ENCODE measurements at regions not wholly inside any gene's neighbourhood (a gene's known extent, or its start where the extent isn't known, plus 50 kb on each side); places are given as distances from the start of the nearest gene placed in this dataset.

DNA sequence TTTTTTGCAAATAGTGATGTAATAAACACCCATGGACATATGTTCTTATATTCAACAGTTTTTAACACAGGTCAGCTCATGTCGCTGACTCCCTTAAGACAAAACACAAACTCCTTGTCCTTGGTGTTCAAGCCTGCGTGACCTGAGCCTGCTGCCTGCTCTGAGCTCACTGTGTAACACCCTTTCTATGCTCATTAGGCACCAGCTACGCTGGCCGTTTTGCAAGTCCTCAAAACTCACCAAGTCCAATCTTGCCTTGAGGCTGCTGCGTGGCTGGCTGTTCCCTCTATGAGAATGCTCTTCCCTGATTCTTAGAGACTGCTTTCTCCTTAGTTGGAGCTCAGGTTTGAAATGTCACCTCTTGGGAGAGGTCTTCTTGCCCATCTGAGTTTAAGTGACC, 100.5 kb upstream of the GLI2 start:
- no peak for DNase-seq
- H3F3A ChIP-seq (ENCODE audit: insufficient read depth, low read length), result no peaks in the 10 kb centered on the region
- H3K36me3 ChIP-seq (replicated peaks; ENCODE audit: insufficient read depth, low read length), result no peaks in the 10 kb centered on the region
- no peaks in the 10 kb centered on the region for H3K79me2 ChIP-seq (ENCODE audit: low read length)
- no peaks in the 10 kb centered on the region for H3K9me2 ChIP-seq (replicated peaks; ENCODE audit: insufficient read depth, low read length)
- H3K27me3 ChIP-seq (replicated peaks; ENCODE audit: insufficient read depth, low read length), result no peaks in the 10 kb centered on the region; the same call in 1 of the 2 replicates
- no peak overlapping the region for H2AFZ ChIP-seq (ENCODE audit: low read length)
- no peak overlapping the region for H3K4me2 ChIP-seq (ENCODE audit: low read depth, low read length)
- H4K20me1 ChIP-seq (ENCODE audit: insufficient read depth, low read length), result no peaks in the 10 kb centered on the region
- no peak overlapping the region for H3K9ac ChIP-seq (ENCODE audit: low read length)
- no peak overlapping the region for H3K4me3 ChIP-seq (ENCODE audit: low read length)
- no peak overlapping the region for H3K27ac ChIP-seq (ENCODE audit: low read length)
- H3K9me3 ChIP-seq (replicated peaks; ENCODE audit: insufficient read depth, low read length), result no peaks in the 10 kb centered on the region
- TF ChIP-seq EZH2 (optimal IDR thresholded peaks at IDR 0.05; ENCODE audit: low read depth, low read length) (no peak), EZH2phosphoT487 (IDR thresholded peaks at IDR 0.05; ENCODE audit: low read length) (no peak)
- TF ChIP-seq, protein P1, sequence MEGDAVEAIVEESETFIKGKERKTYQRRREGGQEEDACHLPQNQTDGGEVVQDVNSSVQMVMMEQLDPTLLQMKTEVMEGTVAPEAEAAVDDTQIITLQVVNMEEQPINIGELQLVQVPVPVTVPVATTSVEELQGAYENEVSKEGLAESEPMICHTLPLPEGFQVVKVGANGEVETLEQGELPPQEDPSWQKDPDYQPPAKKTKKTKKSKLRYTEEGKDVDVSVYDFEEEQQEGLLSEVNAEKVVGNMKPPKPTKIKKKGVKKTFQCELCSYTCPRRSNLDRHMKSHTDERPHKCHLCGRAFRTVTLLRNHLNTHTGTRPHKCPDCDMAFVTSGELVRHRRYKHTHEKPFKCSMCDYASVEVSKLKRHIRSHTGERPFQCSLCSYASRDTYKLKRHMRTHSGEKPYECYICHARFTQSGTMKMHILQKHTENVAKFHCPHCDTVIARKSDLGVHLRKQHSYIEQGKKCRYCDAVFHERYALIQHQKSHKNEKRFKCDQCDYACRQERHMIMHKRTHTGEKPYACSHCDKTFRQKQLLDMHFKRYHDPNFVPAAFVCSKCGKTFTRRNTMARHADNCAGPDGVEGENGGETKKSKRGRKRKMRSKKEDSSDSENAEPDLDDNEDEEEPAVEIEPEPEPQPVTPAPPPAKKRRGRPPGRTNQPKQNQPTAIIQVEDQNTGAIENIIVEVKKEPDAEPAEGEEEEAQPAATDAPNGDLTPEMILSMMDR (IDR thresholded peaks at IDR 0.05; ENCODE audit: low read length), result no peak
- H3K4me1 ChIP-seq (ENCODE audit: low read length), result no peaks in the 10 kb centered on the region

DNA sequence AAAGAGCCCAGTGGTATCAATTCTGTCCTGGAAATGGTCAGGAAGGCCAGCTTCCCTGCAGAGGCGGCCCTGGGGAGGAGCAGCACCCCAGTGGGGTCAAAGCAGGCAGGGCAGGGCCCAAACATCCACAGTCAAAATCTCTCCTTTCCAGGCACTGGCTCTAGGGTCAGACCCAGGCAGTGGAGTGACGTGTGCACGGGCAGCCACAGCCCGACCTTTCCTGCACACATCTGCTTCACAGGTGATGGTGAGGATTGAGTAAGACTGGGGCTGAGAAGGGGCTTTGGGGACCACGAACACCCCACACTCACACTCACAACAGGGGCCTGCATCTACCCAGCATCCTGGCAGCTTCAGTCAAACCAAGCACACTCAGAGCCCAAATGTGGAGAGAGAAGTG, 97.8 kb upstream of the GLI2 start:
- Histone ChIP-seq H3K27ac (ENCODE audit: low read length) (no peak overlapping the region), H3K9ac (ENCODE audit: low read length) (no peak overlapping the region), H4K20me1 (ENCODE audit: insufficient read depth, low read length) (no peaks in the 10 kb centered on the region), H3K79me2 (ENCODE audit: low read length) (no peaks in the 10 kb centered on the region), H3K36me3 (replicated peaks; ENCODE audit: insufficient read depth, low read length) (no peaks in the 10 kb centered on the region), H3K4me3 (ENCODE audit: low read length) (no peak overlapping the region), H3K4me1 (ENCODE audit: low read length) (no peaks in the 10 kb centered on the region), H3F3A (ENCODE audit: insufficient read depth, low read length) (no peaks in the 10 kb centered on the region), H3K4me2 (ENCODE audit: low read depth, low read length) (no peak overlapping the region), H3K27me3 (replicated peaks; ENCODE audit: insufficient read depth, low read length) (no peaks in the 10 kb centered on the region; the same call in 1 of the 2 replicates), H3K9me2 (replicated peaks; ENCODE audit: insufficient read depth, low read length) (no peaks in the 10 kb centered on the region), H3K9me3 (replicated peaks; ENCODE audit: insufficient read depth, low read length) (no peaks in the 10 kb centered on the region), H2AFZ (ENCODE audit: low read length) (no peak overlapping the region)
- no peak for DNase-seq
- TF ChIP-seq EZH2phosphoT487 (IDR thresholded peaks at IDR 0.05; ENCODE audit: low read length), result no peak
- TF ChIP-seq, protein P1 (IDR thresholded peaks at IDR 0.05; ENCODE audit: low read length), result no peak
- no peak for TF ChIP-seq EZH2 (optimal IDR thresholded peaks at IDR 0.05; ENCODE audit: low read depth, low read length)

DNA sequence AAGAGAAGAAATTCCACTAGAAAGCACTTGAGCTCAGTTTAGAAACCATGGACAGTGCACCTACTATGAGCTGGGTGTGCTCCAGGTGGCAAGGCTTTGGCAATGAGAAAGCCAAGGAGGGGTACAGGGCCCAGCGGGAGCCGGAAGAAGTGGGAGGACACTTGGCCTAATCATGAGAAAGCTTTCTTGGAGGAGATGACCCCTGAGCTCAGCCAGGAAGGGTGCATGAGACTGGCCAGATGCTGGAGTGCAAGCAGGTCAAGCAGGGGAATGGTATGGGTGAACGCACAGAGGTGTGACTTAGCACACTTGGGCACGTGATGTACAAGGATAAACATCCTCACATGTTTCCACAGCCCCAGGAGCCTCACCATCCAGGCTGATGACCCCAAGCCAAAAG, 97.2 kb upstream of the GLI2 start:
- Histone ChIP-seq H3K79me2 (ENCODE audit: low read length) (no peaks in the 10 kb centered on the region), H3K9me2 (replicated peaks; ENCODE audit: insufficient read depth, low read length) (no peaks in the 10 kb centered on the region), H3K4me1 (ENCODE audit: low read length) (no peaks in the 10 kb centered on the region), H3K9me3 (replicated peaks; ENCODE audit: insufficient read depth, low read length) (no peaks in the 10 kb centered on the region), H3K4me3 (ENCODE audit: low read length) (no peak overlapping the region), H3K9ac (ENCODE audit: low read length) (no peak overlapping the region), H3K27me3 (replicated peaks; ENCODE audit: insufficient read depth, low read length) (no peaks in the 10 kb centered on the region; the same call in 1 of the 2 replicates), H2AFZ (ENCODE audit: low read length) (no peak overlapping the region), H3K36me3 (replicated peaks; ENCODE audit: insufficient read depth, low read length) (no peaks in the 10 kb centered on the region), H3F3A (ENCODE audit: insufficient read depth, low read length) (no peaks in the 10 kb centered on the region), H3K4me2 (ENCODE audit: low read depth, low read length) (no peak overlapping the region), H3K27ac (ENCODE audit: low read length) (no peak overlapping the region), H4K20me1 (ENCODE audit: insufficient read depth, low read length) (no peaks in the 10 kb centered on the region)
- TF ChIP-seq EZH2 (optimal IDR thresholded peaks at IDR 0.05; ENCODE audit: low read depth, low read length) (no peak), EZH2phosphoT487 (IDR thresholded peaks at IDR 0.05; ENCODE audit: low read length) (no peak)
- TF ChIP-seq, protein P1 (IDR thresholded peaks at IDR 0.05; ENCODE audit: low read length), result no peak
- no peak for DNase-seq

All from MM.1S (cell line).